ENCODE measurements at regions not wholly inside any gene's neighbourhood (a gene's known extent, or its start where the extent isn't known, plus 50 kb on each side); places are given as distances from the start of the nearest gene placed in this dataset.

GRCh38 chr15:96049766-96050165, 280.7 kb upstream of the NR2F2 start:
- TF ChIP-seq CTCF (IDR thresholded peaks at IDR 0.05) (no peak), CREB1 (CRISPR knock-in tag; IDR thresholded peaks at IDR 0.05) (no peak), TCF7 (CRISPR knock-in tag; IDR thresholded peaks at IDR 0.05; ENCODE audit: low read depth) (no peak), NFYB (CRISPR knock-in tag; conservative IDR thresholded peaks at IDR 0.05; ENCODE audit: low read depth) (no peak), NR3C1 (CRISPR knock-in tag; conservative IDR thresholded peaks at IDR 0.05; ENCODE audit: low read depth) (no peak), GABPB1 (CRISPR knock-in tag; IDR thresholded peaks at IDR 0.05) (no peak), ZNF121 (CRISPR knock-in tag; IDR thresholded peaks at IDR 0.05) (no peak), FOXK1 (CRISPR knock-in tag; IDR thresholded peaks at IDR 0.05) (no peak), USF2 (CRISPR knock-in tag; IDR thresholded peaks at IDR 0.05) (no peak), JAZF1 (CRISPR knock-in tag; IDR thresholded peaks at IDR 0.05) (no peak), NR1H2 (CRISPR knock-in tag; IDR thresholded peaks at IDR 0.05) (no peak)
- TF ChIP-seq, protein P1, sequence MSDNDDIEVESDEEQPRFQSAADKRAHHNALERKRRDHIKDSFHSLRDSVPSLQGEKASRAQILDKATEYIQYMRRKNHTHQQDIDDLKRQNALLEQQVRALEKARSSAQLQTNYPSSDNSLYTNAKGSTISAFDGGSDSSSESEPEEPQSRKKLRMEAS (CRISPR knock-in tag; IDR thresholded peaks at IDR 0.05): no peak
- TF ChIP-seq, protein P2, sequence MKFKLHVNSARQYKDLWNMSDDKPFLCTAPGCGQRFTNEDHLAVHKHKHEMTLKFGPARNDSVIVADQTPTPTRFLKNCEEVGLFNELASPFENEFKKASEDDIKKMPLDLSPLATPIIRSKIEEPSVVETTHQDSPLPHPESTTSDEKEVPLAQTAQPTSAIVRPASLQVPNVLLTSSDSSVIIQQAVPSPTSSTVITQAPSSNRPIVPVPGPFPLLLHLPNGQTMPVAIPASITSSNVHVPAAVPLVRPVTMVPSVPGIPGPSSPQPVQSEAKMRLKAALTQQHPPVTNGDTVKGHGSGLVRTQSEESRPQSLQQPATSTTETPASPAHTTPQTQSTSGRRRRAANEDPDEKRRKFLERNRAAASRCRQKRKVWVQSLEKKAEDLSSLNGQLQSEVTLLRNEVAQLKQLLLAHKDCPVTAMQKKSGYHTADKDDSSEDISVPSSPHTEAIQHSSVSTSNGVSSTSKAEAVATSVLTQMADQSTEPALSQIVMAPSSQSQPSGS (CRISPR knock-in tag; IDR thresholded peaks at IDR 0.05; ENCODE audit: borderline replicate concordance, low read depth): no peak
